ENCODE measurements at regions not wholly inside any gene's neighbourhood (a gene's known extent, or its start where the extent isn't known, plus 50 kb on each side); places are given as distances from the start of the nearest gene placed in this dataset.

- no peak for DNase-seq (ENCODE audit: low spot score)
These were observed 657.7 kb downstream of the TRAM1L1 start for GRCh38 chr4:116427666-116428065.

GRCh38 chr4:116413222-116413621 lies 672.2 kb downstream of the TRAM1L1 start:
- DNase-seq (ENCODE audit: low spot score): no peak

GRCh38 chr4:116401293-116401692 lies 684.1 kb downstream of the TRAM1L1 start:
- DNase-seq (ENCODE audit: low spot score): no peak

- no peak for DNase-seq (ENCODE audit: low spot score)
These were observed 684.9 kb downstream of the TRAM1L1 start for GRCh38 chr4:116400480-116400879.

- no peak for DNase-seq (ENCODE audit: low spot score)
These were observed 687.7 kb downstream of the TRAM1L1 start for GRCh38 chr4:116397714-116398113.

GRCh38 chr4:116397291-116397690 lies 688.1 kb downstream of the TRAM1L1 start:
- DNase-seq (ENCODE audit: low spot score): no peak

DNA sequence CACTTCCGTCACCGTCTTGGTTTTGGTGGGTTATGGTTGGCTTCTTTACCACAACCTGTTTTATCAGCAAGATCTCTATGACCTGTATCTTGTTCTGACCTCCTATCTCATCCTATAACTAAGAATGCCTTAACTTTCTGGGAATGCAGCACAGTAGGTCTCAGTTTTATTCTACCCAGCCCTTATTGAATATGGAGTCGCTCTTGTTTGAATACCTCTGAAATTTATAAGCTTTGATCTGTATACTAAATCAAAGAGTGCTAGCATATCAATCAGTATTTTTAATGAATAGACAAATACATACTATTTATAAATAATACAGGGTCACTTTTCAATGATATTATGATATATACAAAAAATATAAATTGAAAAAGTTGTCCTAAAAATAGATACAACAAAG lies 690.0 kb downstream of the TRAM1L1 start:
- DNase-seq (ENCODE audit: low spot score): no peak

GRCh38 chr4:116391020-116391419 lies 694.4 kb downstream of the TRAM1L1 start:
- DNase-seq (ENCODE audit: low spot score): no peak

- no peak for DNase-seq (ENCODE audit: low spot score)
These were observed 696.2 kb downstream of the TRAM1L1 start for GRCh38 chr4:116389139-116389538.

GRCh38 chr4:116387937-116388474 lies 697.4 kb downstream of the TRAM1L1 start:
- no peak for DNase-seq (ENCODE audit: low spot score)

DNA sequence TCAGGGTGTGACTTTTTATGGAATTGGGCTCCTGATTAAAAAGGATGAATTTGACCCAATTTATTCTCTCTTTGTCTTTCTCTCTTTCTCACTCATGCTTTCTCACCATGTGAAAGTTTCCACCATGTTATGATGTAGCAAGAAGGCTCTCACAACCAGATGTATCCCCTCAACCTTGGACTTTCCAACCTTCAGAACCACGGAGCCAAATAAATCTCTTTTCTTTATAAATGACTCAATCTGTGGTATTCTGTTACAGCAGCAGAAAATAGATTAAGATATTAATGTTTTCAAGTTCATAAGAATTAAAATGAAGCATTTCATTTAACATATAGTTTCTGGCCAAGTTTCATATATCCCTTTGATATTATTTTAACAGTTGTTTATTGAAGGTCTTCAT lies 698.5 kb downstream of the TRAM1L1 start:
- no peak for DNase-seq (ENCODE audit: low spot score)

- no peak for DNase-seq (ENCODE audit: low spot score)
These were observed 699.8 kb downstream of the TRAM1L1 start for GRCh38 chr4:116385583-116385982.

- no peak for DNase-seq (ENCODE audit: low spot score)
These were observed 710.6 kb downstream of the TRAM1L1 start for GRCh38 chr4:116374815-116375214.

GRCh38 chr4:116362583-116362982 lies 722.8 kb downstream of the TRAM1L1 start:
- no peak for DNase-seq (ENCODE audit: low spot score)

DNA sequence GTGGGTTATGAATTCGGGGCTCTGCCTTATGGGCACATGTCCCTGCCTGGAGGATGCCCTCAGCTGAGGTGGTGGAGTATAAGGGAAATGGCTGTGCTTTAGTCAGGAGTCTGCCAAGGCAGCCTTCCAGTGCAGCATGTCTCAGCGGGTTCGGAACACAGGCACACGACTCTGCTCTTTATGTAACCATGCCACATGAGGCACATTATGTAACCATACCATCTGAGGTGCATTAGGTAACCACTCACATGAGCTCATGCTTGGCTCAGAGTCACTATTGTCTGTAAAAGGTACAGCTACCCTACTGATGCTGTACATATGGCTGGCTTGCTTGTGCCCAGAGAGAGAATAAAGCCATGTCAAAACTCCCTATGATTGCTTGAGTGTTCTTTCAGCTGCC lies 723.6 kb downstream of the TRAM1L1 start:
- DNase-seq (ENCODE audit: low spot score): no peak

GRCh38 chr4:116358633-116359222 lies 726.6 kb downstream of the TRAM1L1 start:
- DNase-seq (ENCODE audit: low spot score): peak; percentile 29

DNA sequence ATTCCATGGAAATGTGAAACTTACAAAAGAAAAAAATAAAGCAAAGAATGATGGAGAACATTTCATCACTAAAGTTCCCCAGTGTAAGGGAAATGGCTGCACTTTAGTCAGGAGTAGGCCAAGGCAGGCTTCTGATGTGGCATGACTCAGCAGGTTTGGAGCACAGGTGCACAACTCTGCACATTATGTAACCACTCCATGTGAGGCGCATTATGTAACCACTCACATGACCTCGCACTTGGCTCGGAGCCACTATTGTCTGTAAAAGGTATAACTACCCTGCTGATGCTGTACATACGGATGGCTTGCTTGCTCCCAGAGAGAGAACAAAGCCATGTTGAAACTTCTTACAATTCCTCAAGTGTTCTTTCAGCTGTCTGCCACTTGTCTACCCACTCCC lies 727.6 kb downstream of the TRAM1L1 start:
- DNase-seq (ENCODE audit: low spot score): no peak

- no peak for DNase-seq (ENCODE audit: low spot score)
These were observed 738.6 kb downstream of the TRAM1L1 start for GRCh38 chr4:116346750-116347149.

GRCh38 chr4:116343809-116344208 lies 741.6 kb downstream of the TRAM1L1 start:
- no peak for DNase-seq (ENCODE audit: low spot score)

GRCh38 chr4:116342143-116342542 lies 743.2 kb downstream of the TRAM1L1 start:
- DNase-seq (ENCODE audit: low spot score): no peak

- no peak for DNase-seq (ENCODE audit: low spot score)
These were observed 752.9 kb downstream of the TRAM1L1 start for GRCh38 chr4:116332508-116332907.

DNA sequence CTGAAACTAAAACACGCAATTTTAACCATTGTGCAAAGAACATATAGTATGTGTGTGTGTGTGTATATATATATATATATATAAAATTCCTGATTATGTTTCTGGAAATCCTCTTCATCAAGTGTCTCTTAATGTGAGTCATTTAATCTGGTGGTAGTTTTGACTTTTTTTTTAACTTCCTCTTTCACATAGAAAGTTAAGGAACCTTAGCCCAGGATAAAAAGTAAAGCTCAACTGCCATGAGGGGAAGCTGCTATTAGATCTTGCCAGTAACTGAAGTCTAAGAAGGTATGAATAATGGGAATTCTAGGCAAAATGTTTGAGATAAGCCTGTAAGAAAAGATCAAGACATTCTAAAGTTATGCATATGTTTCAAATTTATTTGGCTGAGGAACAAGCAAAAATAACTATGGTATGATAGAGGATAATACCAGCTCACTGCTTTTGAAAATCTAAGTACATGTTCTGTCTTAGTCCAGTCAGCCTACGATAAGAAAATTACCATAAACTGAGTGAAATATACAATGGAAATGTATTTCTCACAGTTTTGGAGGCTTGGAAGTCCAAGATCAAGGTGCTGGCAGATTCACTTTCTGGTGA lies 757.0 kb downstream of the TRAM1L1 start:
- DNase-seq (ENCODE audit: low spot score): no peak

- no peak for DNase-seq (ENCODE audit: low spot score)
These were observed 761.8 kb downstream of the TRAM1L1 start for GRCh38 chr4:116323606-116324005.

GRCh38 chr4:116321471-116321870 lies 763.9 kb downstream of the TRAM1L1 start:
- no peak for DNase-seq (ENCODE audit: low spot score)

Measured in HuH-7 (cell line).